ENCODE measurements at regions not wholly inside any gene's neighbourhood (a gene's known extent, or its start where the extent isn't known, plus 50 kb on each side); places are given as distances from the start of the nearest gene placed in this dataset.

GRCh38 chr9:38208206-38208901, 139.3 kb upstream of the SHB start:
- no peak for DNase-seq (ENCODE audit: extremely low read depth, low read depth)
- H3K4me3 ChIP-seq (replicated peaks; ENCODE audit: low read depth, low read length), result no peak overlapping the region
- TF ChIP-seq, protein P1, sequence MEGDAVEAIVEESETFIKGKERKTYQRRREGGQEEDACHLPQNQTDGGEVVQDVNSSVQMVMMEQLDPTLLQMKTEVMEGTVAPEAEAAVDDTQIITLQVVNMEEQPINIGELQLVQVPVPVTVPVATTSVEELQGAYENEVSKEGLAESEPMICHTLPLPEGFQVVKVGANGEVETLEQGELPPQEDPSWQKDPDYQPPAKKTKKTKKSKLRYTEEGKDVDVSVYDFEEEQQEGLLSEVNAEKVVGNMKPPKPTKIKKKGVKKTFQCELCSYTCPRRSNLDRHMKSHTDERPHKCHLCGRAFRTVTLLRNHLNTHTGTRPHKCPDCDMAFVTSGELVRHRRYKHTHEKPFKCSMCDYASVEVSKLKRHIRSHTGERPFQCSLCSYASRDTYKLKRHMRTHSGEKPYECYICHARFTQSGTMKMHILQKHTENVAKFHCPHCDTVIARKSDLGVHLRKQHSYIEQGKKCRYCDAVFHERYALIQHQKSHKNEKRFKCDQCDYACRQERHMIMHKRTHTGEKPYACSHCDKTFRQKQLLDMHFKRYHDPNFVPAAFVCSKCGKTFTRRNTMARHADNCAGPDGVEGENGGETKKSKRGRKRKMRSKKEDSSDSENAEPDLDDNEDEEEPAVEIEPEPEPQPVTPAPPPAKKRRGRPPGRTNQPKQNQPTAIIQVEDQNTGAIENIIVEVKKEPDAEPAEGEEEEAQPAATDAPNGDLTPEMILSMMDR (IDR thresholded peaks at IDR 0.05; ENCODE audit: low read depth, low read length, missing control alignments), result no peak

DNA sequence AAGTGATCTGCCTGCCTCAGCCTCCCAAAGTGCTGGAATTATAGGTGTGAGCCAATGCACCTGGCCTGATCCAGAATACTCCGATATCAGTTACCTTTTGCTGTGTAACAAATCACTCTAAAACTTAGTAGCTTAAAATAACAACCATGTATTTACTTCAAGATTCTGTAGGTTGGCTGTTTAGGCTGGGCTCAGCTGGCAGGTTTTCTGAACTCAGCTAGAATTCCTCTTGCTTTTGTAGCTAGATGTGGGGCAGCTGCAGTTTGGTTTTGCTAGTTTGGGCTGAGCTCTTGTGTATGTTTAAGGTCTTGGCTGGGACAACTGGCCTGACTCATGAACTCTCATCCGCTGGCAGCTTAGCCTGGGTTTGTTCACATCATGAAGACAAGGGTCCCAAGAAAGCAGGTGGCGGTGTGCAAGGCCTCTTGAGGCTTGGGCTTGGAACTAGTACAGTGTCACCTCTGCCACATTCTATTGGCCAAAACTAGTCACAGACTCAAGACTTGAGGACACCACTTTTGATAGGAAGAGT, 138.3 kb upstream of the SHB start:
- H3K4me3 ChIP-seq (replicated peaks; ENCODE audit: low read depth, low read length), result no peak overlapping the region
- TF ChIP-seq, protein P1 (IDR thresholded peaks at IDR 0.05; ENCODE audit: low read depth, low read length, missing control alignments), result no peak
- DNase-seq (ENCODE audit: extremely low read depth, low read depth), result no peak

GRCh38 chr9:38205279-38205678, 136.3 kb upstream of the SHB start:
- H3K4me3 ChIP-seq (replicated peaks; ENCODE audit: low read depth, low read length), result no peak overlapping the region
- DNase-seq (ENCODE audit: extremely low read depth, low read depth), result no peak
- TF ChIP-seq, protein P1 (IDR thresholded peaks at IDR 0.05; ENCODE audit: low read depth, low read length, missing control alignments), result no peak

- TF ChIP-seq, protein P1 (IDR thresholded peaks at IDR 0.05; ENCODE audit: low read depth, low read length, missing control alignments), result no peak
- no peak overlapping the region for H3K4me3 ChIP-seq (replicated peaks; ENCODE audit: low read depth, low read length)
- DNase-seq (ENCODE audit: extremely low read depth, low read depth), result no peak
Measured at GRCh38 chr9:38202336-38202938, 133.4 kb upstream of the SHB start.

- DNase-seq (ENCODE audit: extremely low read depth, low read depth), result no peak
- H3K4me3 ChIP-seq (replicated peaks; ENCODE audit: low read depth, low read length), result no peak overlapping the region
- TF ChIP-seq, protein P1 (IDR thresholded peaks at IDR 0.05; ENCODE audit: low read depth, low read length, missing control alignments), result no peak
Measured at GRCh38 chr9:38201844-38202243, 132.8 kb upstream of the SHB start.

- DNase-seq (ENCODE audit: extremely low read depth, low read depth), result no peak
- no peak overlapping the region for H3K4me3 ChIP-seq (replicated peaks; ENCODE audit: low read depth, low read length)
- TF ChIP-seq, protein P1 (IDR thresholded peaks at IDR 0.05; ENCODE audit: low read depth, low read length, missing control alignments), result no peak
Measured at GRCh38 chr9:38200431-38200830, 131.4 kb upstream of the SHB start.
